HL-60 (cell line): ENCODE measurements at regions not wholly inside any gene's neighbourhood (a gene's known extent, or its start where the extent isn't known, plus 50 kb on each side); places are given as distances from the start of the nearest gene placed in this dataset.

ENCODE experiments used
- GABPA ChIP-seq: IDR thresholded peaks from 2 replicates; pipeline ENCODE4 v1.6.1; 2012; ENCODE audit warnings: low read depth
- POLR2AphosphoS5 ChIP-seq: IDR thresholded peaks from 2 replicates; pipeline ENCODE4 v1.6.1; 2012; ENCODE audit warnings: low read depth
- REST ChIP-seq: IDR thresholded peaks from 2 replicates; pipeline ENCODE4 v1.6.1; 2012; ENCODE audit warnings: low read depth; ENCODE audit not compliant: insufficient replicate concordance
- SPI1 ChIP-seq: IDR thresholded peaks from 2 replicates; pipeline ENCODE4 v1.6.1; 2012; ENCODE audit warnings: low read depth, mild to moderate bottlenecking, borderline replicate concordance
- TF ChIP-seq, protein P1 (sequence below): IDR thresholded peaks from one replicate; pipeline ENCODE4 v1.5.1; 2011; ENCODE audit warnings: low read length, control low read depth, inconsistent platforms; ENCODE audit not compliant: insufficient read depth

GRCh38 chr13:50133358-50133953 is 118.2 kb downstream of the KCNRG start:
- TF ChIP-seq POLR2AphosphoS5 (no peak), GABPA (no peak), SPI1 (no peak), REST (no peak)
- TF ChIP-seq, protein P1, sequence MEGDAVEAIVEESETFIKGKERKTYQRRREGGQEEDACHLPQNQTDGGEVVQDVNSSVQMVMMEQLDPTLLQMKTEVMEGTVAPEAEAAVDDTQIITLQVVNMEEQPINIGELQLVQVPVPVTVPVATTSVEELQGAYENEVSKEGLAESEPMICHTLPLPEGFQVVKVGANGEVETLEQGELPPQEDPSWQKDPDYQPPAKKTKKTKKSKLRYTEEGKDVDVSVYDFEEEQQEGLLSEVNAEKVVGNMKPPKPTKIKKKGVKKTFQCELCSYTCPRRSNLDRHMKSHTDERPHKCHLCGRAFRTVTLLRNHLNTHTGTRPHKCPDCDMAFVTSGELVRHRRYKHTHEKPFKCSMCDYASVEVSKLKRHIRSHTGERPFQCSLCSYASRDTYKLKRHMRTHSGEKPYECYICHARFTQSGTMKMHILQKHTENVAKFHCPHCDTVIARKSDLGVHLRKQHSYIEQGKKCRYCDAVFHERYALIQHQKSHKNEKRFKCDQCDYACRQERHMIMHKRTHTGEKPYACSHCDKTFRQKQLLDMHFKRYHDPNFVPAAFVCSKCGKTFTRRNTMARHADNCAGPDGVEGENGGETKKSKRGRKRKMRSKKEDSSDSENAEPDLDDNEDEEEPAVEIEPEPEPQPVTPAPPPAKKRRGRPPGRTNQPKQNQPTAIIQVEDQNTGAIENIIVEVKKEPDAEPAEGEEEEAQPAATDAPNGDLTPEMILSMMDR: no peak
